PFSK-1 (cell line): ENCODE measurements at regions not wholly inside any gene's neighbourhood (a gene's known extent, or its start where the extent isn't known, plus 50 kb on each side); places are given as distances from the start of the nearest gene placed in this dataset.

Experiments used
- FOXP2 ChIP-seq: optimal IDR thresholded peaks from 2 replicates; pipeline ENCODE3; 2011; ENCODE audit warnings: borderline replicate concordance, control low read depth, inconsistent platforms; ENCODE audit not compliant: insufficient read depth; ENCODE audit errors: extremely low read length, extremely low read depth
- POLR2AphosphoS5 ChIP-seq: IDR thresholded peaks from 2 replicates; pipeline ENCODE4 v1.6.1; 2012; ENCODE audit warnings: low read depth, mild to moderate bottlenecking, control low read depth, low read length, moderate library complexity
- REST ChIP-seq, 2 experiments: IDR thresholded peaks; 2 replicates each; pipeline versions ENCODE4 v1.6.1 to v1.8.0; 2011 to 2012; ENCODE audit warnings: low read depth in 2 of 2, low read length in 2 of 2, control low read depth in 1 of 2, inconsistent platforms in 1 of 2, mild to moderate bottlenecking in 1 of 2, moderate library complexity in 1 of 2; ENCODE audit not compliant: insufficient read depth in 1 of 2
- SIN3A ChIP-seq: IDR thresholded peaks from 2 replicates; pipeline ENCODE4 v1.6.1; 2012; ENCODE audit warnings: mild to moderate bottlenecking, low read length, moderate library complexity, borderline replicate concordance; ENCODE audit not compliant: insufficient read depth
- TAF1 ChIP-seq: IDR thresholded peaks from 2 replicates; pipeline ENCODE4 v1.6.1; 2012; ENCODE audit warnings: low read length, control low read depth, borderline replicate concordance; ENCODE audit not compliant: insufficient read depth

GRCh38 chr4:130266814-130267213 lies 1170.9 kb downstream of the C4orf33 start:
- TF ChIP-seq TAF1, result no peak
- no peak for TF ChIP-seq SIN3A
- no peak for TF ChIP-seq FOXP2
- TF ChIP-seq REST (IDR thresholded peaks at IDR 0.05; ENCODE audit: insufficient read depth in 1 of 2, low read depth in 2 of 2, low read length in 2 of 2), result no peak
- TF ChIP-seq POLR2AphosphoS5, result no peak

- TF ChIP-seq POLR2AphosphoS5, result no peak
- no peak for TF ChIP-seq TAF1
- TF ChIP-seq SIN3A, result no peak
- TF ChIP-seq FOXP2, result no peak
- TF ChIP-seq REST (IDR thresholded peaks at IDR 0.05; ENCODE audit: insufficient read depth in 1 of 2, low read depth in 2 of 2, low read length in 2 of 2), result no peak
Measured at GRCh38 chr4:130288576-130288975, 1192.6 kb downstream of the C4orf33 start.

- TF ChIP-seq SIN3A (no peak), REST (IDR thresholded peaks at IDR 0.05; ENCODE audit: insufficient read depth in 1 of 2, low read depth in 2 of 2, low read length in 2 of 2) (no peak), POLR2AphosphoS5 (no peak), TAF1 (no peak), FOXP2 (no peak)
Measured at GRCh38 chr4:130293692-130294091, 1197.7 kb downstream of the C4orf33 start.

GRCh38 chr4:130296448-130296847 lies 1200.5 kb downstream of the C4orf33 start:
- no peak for TF ChIP-seq TAF1
- TF ChIP-seq REST (IDR thresholded peaks at IDR 0.05; ENCODE audit: insufficient read depth in 1 of 2, low read depth in 2 of 2, low read length in 2 of 2), result no peak
- no peak for TF ChIP-seq SIN3A
- TF ChIP-seq FOXP2, result no peak
- no peak for TF ChIP-seq POLR2AphosphoS5

- no peak for TF ChIP-seq TAF1
- no peak for TF ChIP-seq REST (IDR thresholded peaks at IDR 0.05; ENCODE audit: insufficient read depth in 1 of 2, low read depth in 2 of 2, low read length in 2 of 2)
- TF ChIP-seq SIN3A, result no peak
- no peak for TF ChIP-seq POLR2AphosphoS5
- no peak for TF ChIP-seq FOXP2
Measured at GRCh38 chr4:130306566-130306965, 1210.6 kb downstream of the C4orf33 start.
